ENCODE measurements at regions not wholly inside any gene's neighbourhood (a gene's known extent, or its start where the extent isn't known, plus 50 kb on each side); places are given as distances from the start of the nearest gene placed in this dataset.
A peak's percentile ranks its signal among the peaks of the same experiment; 100 is the strongest.

GRCh38 chr3:13200946-13201345 is 127.7 kb upstream of the IQSEC1 start:
- no peaks in the 10 kb centered on the region for H3K36me3 ChIP-seq (ENCODE audit: insufficient read depth, low read length)
- intact Hi-C loops (cut with micrococcal nuclease; ENCODE audit: unreplicated experiment), result no loop called here
- no peak overlapping the region for H3K4me3 ChIP-seq (ENCODE audit: low read depth, low read length, poor library complexity, severe bottlenecking)
- no peaks in the 10 kb centered on the region for H3K9me3 ChIP-seq (ENCODE audit: low read length)
- no peaks in the 10 kb centered on the region for H3K79me2 ChIP-seq (ENCODE audit: insufficient read depth, low read depth, low read length)
- no TSS peak for BruUV-seq (replicated peaks)
- TF ChIP-seq EZH2phosphoT487 (IDR thresholded peaks at IDR 0.05; ENCODE audit: borderline replicate concordance, low read depth, low read length), result no peak
- peak; percentile 58 for TF ChIP-seq CTCF (conservative IDR thresholded peaks at IDR 0.05; ENCODE audit: low read length)
- no peaks in the 10 kb centered on the region for H4K20me1 ChIP-seq (ENCODE audit: insufficient read depth, low read length)
- no peak overlapping the region for H3K27ac ChIP-seq (ENCODE audit: low read depth, low read length, poor library complexity, severe bottlenecking)
- peaks cover 9% of the 10 kb centered on the region for H3K4me1 ChIP-seq (ENCODE audit: insufficient read depth, low read length, poor library complexity, severe bottlenecking)
- peak; percentile 39 for DNase-seq (ENCODE audit: low spot score)
- no peaks in the 10 kb centered on the region for H3K9me2 ChIP-seq (ENCODE audit: insufficient read depth, low read length)
- ChIA-PET CTCF (ENCODE audit: unreplicated experiment) (interaction anchor here (0.6 to 0.8 kb wide), 2 partner anchors 38 to 251 kb away, joined by 3 to 11 read pairs; no protein-coding TSS in a partner anchor), POLR2A (interaction anchor here (0.6 kb wide), 1 partner anchor 76 kb away, joined by 4 read pairs; no protein-coding TSS in a partner anchor)
- H2AFZ ChIP-seq (ENCODE audit: low read length), result no peak overlapping the region
- H3K4me2 ChIP-seq (ENCODE audit: low read length), result no peak overlapping the region

DNA sequence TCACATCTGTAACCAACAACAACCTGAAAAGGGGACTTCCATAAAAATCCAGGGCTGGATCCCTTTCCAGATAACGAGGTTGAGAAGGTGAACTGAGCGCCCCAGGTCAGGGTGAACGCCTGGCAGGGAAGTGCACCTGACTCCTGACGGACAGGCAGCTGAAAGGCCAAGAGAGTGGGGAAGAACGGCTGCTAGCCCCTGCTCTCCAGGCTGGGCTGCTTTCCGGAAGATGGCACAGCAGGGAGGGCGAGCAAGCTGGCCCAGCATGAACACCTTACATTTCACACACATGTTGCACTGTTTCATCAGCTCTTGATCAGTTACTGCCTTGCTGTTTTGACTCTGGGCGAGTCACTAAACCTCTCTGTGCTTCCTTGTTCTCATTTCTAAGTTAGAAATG is 127.2 kb upstream of the IQSEC1 start:
- Histone ChIP-seq H2AFZ (ENCODE audit: low read length) (no peak overlapping the region), H3K4me2 (ENCODE audit: low read length) (no peak overlapping the region), H3K9me3 (ENCODE audit: low read length) (no peaks in the 10 kb centered on the region), H3K4me1 (ENCODE audit: insufficient read depth, low read length, poor library complexity, severe bottlenecking) (peaks cover 13% of the 10 kb centered on the region), H3K79me2 (ENCODE audit: insufficient read depth, low read depth, low read length) (no peaks in the 10 kb centered on the region), H3K27ac (ENCODE audit: low read depth, low read length, poor library complexity, severe bottlenecking) (no peak overlapping the region), H4K20me1 (ENCODE audit: insufficient read depth, low read length) (no peaks in the 10 kb centered on the region), H3K36me3 (ENCODE audit: insufficient read depth, low read length) (no peaks in the 10 kb centered on the region), H3K4me3 (ENCODE audit: low read depth, low read length, poor library complexity, severe bottlenecking) (no peak overlapping the region), H3K9me2 (ENCODE audit: insufficient read depth, low read length) (no peaks in the 10 kb centered on the region)
- intact Hi-C loops (cut with micrococcal nuclease; ENCODE audit: unreplicated experiment), result no loop called here
- no peak for DNase-seq (ENCODE audit: low spot score)
- CTCF ChIA-PET (ENCODE audit: unreplicated experiment), result interaction anchor here (0.6 to 0.8 kb wide), 2 partner anchors 38 to 252 kb away, joined by 3 to 11 read pairs; no protein-coding TSS in a partner anchor
- no TSS peak for BruUV-seq (replicated peaks)
- TF ChIP-seq CTCF (conservative IDR thresholded peaks at IDR 0.05; ENCODE audit: low read length) (no peak), EZH2phosphoT487 (IDR thresholded peaks at IDR 0.05; ENCODE audit: borderline replicate concordance, low read depth, low read length) (no peak)
- POLR2A ChIA-PET, result interaction anchor here (0.6 kb wide), 1 partner anchor 76 kb away, joined by 4 read pairs; no protein-coding TSS in a partner anchor

DNA sequence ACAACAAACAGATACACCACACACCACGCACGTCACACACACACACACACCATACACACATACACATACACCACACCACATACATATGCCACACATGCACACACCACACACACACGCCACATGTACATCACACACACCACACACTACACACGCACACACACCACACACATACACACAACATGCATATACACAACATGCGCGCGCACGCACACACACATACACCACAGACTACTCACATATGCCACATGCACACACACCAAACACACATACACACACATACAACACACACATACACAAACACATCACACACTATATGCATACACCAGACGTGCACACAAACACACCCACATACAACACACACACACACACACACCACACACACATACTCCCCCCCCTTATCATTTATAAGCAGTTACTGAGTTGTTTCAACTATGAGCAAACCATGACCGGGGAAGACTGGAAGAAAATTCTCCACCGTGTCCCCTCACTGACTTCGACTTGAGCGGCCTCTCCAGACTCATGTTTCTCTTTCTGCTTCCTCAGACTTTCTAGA is 126.7 kb upstream of the IQSEC1 start:
- Histone ChIP-seq H2AFZ (ENCODE audit: low read length) (no peak overlapping the region), H4K20me1 (ENCODE audit: insufficient read depth, low read length) (no peaks in the 10 kb centered on the region), H3K4me1 (ENCODE audit: insufficient read depth, low read length, poor library complexity, severe bottlenecking) (peaks cover 16% of the 10 kb centered on the region), H3K4me3 (ENCODE audit: low read depth, low read length, poor library complexity, severe bottlenecking) (no peak overlapping the region), H3K9me2 (ENCODE audit: insufficient read depth, low read length) (no peaks in the 10 kb centered on the region), H3K9me3 (ENCODE audit: low read length) (no peaks in the 10 kb centered on the region), H3K4me2 (ENCODE audit: low read length) (no peak overlapping the region), H3K36me3 (ENCODE audit: insufficient read depth, low read length) (no peaks in the 10 kb centered on the region), H3K27ac (ENCODE audit: low read depth, low read length, poor library complexity, severe bottlenecking) (no peak overlapping the region), H3K79me2 (ENCODE audit: insufficient read depth, low read depth, low read length) (no peaks in the 10 kb centered on the region)
- ChIA-PET CTCF (ENCODE audit: unreplicated experiment) (no interaction called here), POLR2A (no interaction called here)
- no peak for DNase-seq (ENCODE audit: low spot score)
- no TSS peak for BruUV-seq (replicated peaks)
- intact Hi-C loops (cut with micrococcal nuclease; ENCODE audit: unreplicated experiment), result no loop called here
- TF ChIP-seq CTCF (conservative IDR thresholded peaks at IDR 0.05; ENCODE audit: low read length), result no peak
- TF ChIP-seq EZH2phosphoT487 (IDR thresholded peaks at IDR 0.05; ENCODE audit: borderline replicate concordance, low read depth, low read length), result no peak

Measured in OCI-LY7 (cell line).